PFSK-1 (cell line): ENCODE measurements at regions not wholly inside any gene's neighbourhood (a gene's known extent, or its start where the extent isn't known, plus 50 kb on each side); places are given as distances from the start of the nearest gene placed in this dataset.

Source experiments
- FOXP2 ChIP-seq: optimal IDR thresholded peaks from 2 replicates; pipeline ENCODE3; 2011; ENCODE audit warnings: borderline replicate concordance, control low read depth, inconsistent platforms; ENCODE audit not compliant: insufficient read depth; ENCODE audit errors: extremely low read length, extremely low read depth
- POLR2AphosphoS5 ChIP-seq: IDR thresholded peaks from 2 replicates; pipeline ENCODE4 v1.6.1; 2012; ENCODE audit warnings: low read depth, mild to moderate bottlenecking, control low read depth, low read length, moderate library complexity
- SIN3A ChIP-seq: IDR thresholded peaks from 2 replicates; pipeline ENCODE4 v1.6.1; 2012; ENCODE audit warnings: mild to moderate bottlenecking, low read length, moderate library complexity, borderline replicate concordance; ENCODE audit not compliant: insufficient read depth
- TAF1 ChIP-seq: IDR thresholded peaks from 2 replicates; pipeline ENCODE4 v1.6.1; 2012; ENCODE audit warnings: low read length, control low read depth, borderline replicate concordance; ENCODE audit not compliant: insufficient read depth
- TF ChIP-seq, protein P1 (sequence below), 2 experiments: IDR thresholded peaks; 2 replicates each; pipeline versions ENCODE4 v1.6.1 to v1.8.0; 2011 to 2012; ENCODE audit warnings: low read depth in 2 of 2, low read length in 2 of 2, control low read depth in 1 of 2, inconsistent platforms in 1 of 2, mild to moderate bottlenecking in 1 of 2, moderate library complexity in 1 of 2; ENCODE audit not compliant: insufficient read depth in 1 of 2

DNA sequence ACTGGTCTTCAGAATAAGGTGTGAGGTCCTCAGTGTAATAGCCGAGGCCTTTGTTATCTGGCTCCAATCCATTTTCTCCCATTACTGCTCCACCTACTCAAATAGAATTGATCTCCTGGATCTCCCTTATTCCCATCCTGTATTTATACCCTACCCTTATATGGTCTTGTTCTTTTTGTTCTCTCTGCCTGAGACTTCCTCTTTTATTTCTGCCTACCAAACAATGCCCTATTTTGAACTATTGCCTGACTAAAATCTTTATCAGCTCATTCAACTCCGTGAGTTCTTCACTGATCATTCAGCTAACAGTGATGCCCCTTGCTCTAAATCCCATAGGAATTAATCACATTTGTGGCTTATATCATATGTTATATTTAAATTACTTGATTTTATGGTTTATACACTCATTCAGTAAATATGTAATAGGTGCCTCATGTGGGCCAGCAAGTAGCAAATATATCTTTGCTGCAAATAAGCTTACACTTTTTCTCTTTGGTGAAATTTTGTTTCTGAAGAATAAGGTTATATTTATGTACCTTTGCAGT is 417.5 kb upstream of the MEF2C start:
- TF ChIP-seq FOXP2: no peak
- TF ChIP-seq SIN3A: no peak
- no peak for TF ChIP-seq TAF1
- TF ChIP-seq, protein P1, sequence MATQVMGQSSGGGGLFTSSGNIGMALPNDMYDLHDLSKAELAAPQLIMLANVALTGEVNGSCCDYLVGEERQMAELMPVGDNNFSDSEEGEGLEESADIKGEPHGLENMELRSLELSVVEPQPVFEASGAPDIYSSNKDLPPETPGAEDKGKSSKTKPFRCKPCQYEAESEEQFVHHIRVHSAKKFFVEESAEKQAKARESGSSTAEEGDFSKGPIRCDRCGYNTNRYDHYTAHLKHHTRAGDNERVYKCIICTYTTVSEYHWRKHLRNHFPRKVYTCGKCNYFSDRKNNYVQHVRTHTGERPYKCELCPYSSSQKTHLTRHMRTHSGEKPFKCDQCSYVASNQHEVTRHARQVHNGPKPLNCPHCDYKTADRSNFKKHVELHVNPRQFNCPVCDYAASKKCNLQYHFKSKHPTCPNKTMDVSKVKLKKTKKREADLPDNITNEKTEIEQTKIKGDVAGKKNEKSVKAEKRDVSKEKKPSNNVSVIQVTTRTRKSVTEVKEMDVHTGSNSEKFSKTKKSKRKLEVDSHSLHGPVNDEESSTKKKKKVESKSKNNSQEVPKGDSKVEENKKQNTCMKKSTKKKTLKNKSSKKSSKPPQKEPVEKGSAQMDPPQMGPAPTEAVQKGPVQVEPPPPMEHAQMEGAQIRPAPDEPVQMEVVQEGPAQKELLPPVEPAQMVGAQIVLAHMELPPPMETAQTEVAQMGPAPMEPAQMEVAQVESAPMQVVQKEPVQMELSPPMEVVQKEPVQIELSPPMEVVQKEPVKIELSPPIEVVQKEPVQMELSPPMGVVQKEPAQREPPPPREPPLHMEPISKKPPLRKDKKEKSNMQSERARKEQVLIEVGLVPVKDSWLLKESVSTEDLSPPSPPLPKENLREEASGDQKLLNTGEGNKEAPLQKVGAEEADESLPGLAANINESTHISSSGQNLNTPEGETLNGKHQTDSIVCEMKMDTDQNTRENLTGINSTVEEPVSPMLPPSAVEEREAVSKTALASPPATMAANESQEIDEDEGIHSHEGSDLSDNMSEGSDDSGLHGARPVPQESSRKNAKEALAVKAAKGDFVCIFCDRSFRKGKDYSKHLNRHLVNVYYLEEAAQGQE (IDR thresholded peaks at IDR 0.05; ENCODE audit: insufficient read depth in 1 of 2, low read depth in 2 of 2, low read length in 2 of 2): no peak
- no peak for TF ChIP-seq POLR2AphosphoS5

DNA sequence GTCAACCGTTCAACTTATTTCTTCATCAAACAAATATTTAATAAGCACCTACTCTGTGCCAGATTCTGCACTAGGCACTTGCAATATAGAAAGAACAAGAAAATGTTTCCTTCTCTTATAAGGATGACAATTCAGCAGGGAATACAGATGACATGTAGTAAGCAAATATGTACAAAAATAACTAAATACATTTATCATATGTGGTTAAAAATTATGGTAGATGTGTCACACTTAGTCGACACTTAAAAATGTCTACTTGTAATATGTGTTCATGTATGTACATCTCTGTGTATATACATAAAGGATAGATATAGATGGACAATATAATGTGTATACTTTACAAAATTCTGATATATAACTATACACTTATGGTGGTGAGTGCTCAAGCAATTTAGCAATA is 417.0 kb upstream of the MEF2C start:
- TF ChIP-seq, protein P1 (IDR thresholded peaks at IDR 0.05; ENCODE audit: insufficient read depth in 1 of 2, low read depth in 2 of 2, low read length in 2 of 2): no peak
- TF ChIP-seq FOXP2 (no peak), SIN3A (no peak), POLR2AphosphoS5 (no peak), TAF1 (no peak)

GRCh38 chr5:89297066-89297465 is 414.1 kb upstream of the MEF2C start:
- no peak for TF ChIP-seq POLR2AphosphoS5
- TF ChIP-seq TAF1: no peak
- TF ChIP-seq, protein P1 (IDR thresholded peaks at IDR 0.05; ENCODE audit: insufficient read depth in 1 of 2, low read depth in 2 of 2, low read length in 2 of 2): no peak
- no peak for TF ChIP-seq FOXP2
- TF ChIP-seq SIN3A: no peak

DNA sequence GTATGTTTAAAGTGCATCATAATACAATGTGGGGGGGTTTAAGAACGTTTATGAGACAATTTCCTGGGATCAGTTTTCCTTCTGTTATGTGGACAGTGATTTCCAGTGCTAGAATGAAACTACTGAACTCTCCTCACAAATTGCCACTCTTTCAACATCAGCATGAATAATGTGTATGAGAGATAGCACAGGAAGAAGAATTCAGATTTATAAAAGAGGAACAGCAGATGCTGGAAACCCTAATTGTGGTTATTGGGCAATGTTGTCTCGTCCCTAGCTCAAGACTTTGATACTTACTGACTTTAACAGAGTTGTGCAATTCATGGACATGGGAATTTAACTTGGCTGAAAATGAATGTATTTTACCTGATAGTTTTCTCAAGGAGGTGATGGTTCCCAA is 410.8 kb upstream of the MEF2C start:
- no peak for TF ChIP-seq TAF1
- TF ChIP-seq POLR2AphosphoS5: no peak

DNA sequence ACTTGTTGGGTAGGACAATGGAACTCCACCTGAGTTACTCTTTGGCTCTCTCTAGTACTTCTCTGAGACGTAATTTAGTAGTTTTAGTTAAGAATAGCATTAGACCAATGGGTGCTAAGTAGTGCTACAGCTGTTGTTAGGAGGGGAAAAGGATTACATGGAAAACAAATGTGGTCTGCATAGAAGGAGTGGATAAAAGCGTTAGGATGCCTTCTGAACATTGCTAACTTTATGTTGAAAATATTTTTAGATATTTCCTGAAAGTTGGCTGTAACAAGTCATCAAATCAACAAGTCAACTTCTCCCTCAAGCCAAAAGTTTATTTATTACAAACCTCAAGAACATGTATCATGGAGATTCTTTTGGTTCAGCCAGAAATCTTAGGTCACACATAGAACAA is 409.5 kb upstream of the MEF2C start:
- TF ChIP-seq TAF1: no peak

DNA sequence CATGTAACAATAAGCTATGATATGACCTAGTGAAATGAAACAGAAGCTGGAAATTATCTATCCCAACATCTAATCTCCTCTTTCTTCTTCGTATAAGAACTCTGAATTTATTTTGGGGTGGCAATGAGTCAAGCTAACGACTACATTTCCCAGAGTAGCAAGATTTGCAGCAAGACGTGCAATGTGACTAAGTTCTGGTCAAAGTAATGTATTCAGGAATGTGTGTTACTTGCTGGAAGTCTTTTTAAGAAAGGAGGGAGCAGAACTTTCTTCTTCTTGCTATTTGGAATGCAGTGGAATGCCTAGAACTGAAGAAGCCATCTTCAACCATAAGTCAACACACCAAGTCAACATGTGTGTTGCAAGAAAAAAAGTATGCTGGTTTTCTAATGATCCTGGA is 406.6 kb upstream of the MEF2C start:
- TF ChIP-seq SIN3A (no peak), POLR2AphosphoS5 (no peak), TAF1 (no peak), FOXP2 (no peak)
- TF ChIP-seq, protein P1 (IDR thresholded peaks at IDR 0.05; ENCODE audit: insufficient read depth in 1 of 2, low read depth in 2 of 2, low read length in 2 of 2): no peak
